ENCODE measurements at regions not wholly inside any gene's neighbourhood (a gene's known extent, or its start where the extent isn't known, plus 50 kb on each side); places are given as distances from the start of the nearest gene placed in this dataset.

DNA sequence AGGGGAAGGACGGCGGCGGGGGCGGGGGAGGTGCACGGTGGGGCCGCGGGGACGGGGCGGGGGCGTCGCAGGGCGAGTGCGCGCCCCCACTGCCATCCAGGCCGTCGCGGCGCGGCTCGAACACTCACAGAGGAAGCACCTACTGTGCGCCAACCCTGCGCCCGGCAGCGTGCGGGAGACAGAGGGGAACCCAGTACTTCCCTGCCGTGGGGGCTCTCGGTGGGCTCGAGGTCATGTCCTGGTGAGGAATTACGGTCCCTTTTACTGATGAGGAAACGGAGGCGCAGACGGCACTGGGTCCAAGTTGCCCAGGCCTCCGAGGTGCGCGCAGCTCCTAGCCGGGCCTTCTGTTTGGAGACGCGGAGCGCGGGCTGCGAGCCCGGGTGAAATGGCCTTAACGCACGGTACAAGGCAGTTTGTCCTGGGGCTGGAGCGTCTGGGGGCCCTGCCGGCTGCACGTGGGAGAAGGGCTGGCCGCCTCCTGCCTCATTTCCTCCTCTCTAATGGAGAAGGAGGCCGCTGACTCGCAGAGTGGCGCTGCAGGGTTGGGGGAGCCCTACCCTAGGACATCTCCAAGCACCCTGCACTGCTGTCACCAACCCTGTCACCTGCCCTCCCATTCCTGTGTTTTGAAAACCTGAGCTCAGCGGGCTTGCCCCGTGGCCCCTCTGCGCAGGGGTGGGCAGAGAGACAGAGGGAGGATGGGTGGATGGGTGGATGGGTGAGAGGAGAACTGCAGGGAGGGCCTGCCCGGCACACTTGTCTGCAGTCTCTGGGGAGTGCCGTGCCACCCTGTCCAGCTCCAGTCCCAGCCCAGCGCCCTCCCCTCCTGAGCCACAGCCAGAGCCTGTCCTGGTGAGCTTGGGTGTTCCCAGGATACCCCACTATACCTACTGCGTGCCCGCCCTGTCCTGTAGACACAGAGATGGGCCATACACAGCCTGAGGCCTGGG, 106.0 kb downstream of the ADRA2C start:
- TF ChIP-seq, protein P1, sequence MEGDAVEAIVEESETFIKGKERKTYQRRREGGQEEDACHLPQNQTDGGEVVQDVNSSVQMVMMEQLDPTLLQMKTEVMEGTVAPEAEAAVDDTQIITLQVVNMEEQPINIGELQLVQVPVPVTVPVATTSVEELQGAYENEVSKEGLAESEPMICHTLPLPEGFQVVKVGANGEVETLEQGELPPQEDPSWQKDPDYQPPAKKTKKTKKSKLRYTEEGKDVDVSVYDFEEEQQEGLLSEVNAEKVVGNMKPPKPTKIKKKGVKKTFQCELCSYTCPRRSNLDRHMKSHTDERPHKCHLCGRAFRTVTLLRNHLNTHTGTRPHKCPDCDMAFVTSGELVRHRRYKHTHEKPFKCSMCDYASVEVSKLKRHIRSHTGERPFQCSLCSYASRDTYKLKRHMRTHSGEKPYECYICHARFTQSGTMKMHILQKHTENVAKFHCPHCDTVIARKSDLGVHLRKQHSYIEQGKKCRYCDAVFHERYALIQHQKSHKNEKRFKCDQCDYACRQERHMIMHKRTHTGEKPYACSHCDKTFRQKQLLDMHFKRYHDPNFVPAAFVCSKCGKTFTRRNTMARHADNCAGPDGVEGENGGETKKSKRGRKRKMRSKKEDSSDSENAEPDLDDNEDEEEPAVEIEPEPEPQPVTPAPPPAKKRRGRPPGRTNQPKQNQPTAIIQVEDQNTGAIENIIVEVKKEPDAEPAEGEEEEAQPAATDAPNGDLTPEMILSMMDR (IDR thresholded peaks at IDR 0.05; ENCODE audit: poor library complexity, severe bottlenecking), result no peak
- no peak for TF ChIP-seq EZH2 (IDR thresholded peaks at IDR 0.05; ENCODE audit: borderline replicate concordance, insufficient read depth, low read length, poor library complexity, severe bottlenecking)
- TF ChIP-seq POLR2AphosphoS5 (IDR thresholded peaks at IDR 0.05), result no peak
- no peak for TF ChIP-seq RAD21 (conservative IDR thresholded peaks at IDR 0.05)
